Fibroblast of skin of right quadriceps (primary cell): ENCODE measurements at regions not wholly inside any gene's neighbourhood (a gene's known extent, or its start where the extent isn't known, plus 50 kb on each side); places are given as distances from the start of the nearest gene placed in this dataset.

Experiments
- DNase-seq: peaks from one replicate; pipeline ENCODE4 v3.0.0-alpha.2; 2013

DNA sequence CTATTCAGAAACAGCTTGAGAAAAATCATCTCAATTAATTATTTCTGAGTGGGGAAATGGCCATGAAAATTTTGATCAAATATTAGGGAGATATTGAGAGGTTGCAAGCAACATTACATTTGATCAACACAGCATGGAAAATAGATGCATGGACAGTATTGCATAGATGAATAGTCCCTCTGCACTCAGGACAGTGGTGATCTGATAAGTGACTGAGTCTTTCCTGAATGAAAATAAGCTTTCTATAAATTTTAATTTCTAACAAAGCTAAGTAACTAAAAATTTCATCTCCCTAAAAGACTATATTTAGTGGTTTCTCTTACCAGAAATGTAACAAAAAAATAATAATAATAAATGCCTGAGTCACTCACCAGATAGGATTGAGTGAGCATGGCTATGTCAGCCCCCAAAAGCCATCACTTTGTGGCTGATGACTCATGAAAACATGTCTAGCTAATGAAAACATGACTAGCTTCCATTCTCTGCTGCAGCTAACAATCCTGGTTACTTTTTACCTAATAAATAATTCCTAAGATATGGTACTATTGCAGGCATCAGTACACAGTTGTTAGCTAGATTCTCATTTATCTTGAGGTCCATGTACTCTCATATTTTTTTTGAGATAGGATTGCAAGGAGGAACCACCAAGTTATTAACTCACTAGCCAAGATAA, 1294.8 kb upstream of the ACO1 start:
- peak; percentile 58 for DNase-seq

GRCh38 chr9:31100311-31100710, 1284.1 kb upstream of the ACO1 start:
- no peak for DNase-seq

GRCh38 chr9:31103836-31104235, 1280.6 kb upstream of the ACO1 start:
- DNase-seq, result peak; percentile 37

DNA sequence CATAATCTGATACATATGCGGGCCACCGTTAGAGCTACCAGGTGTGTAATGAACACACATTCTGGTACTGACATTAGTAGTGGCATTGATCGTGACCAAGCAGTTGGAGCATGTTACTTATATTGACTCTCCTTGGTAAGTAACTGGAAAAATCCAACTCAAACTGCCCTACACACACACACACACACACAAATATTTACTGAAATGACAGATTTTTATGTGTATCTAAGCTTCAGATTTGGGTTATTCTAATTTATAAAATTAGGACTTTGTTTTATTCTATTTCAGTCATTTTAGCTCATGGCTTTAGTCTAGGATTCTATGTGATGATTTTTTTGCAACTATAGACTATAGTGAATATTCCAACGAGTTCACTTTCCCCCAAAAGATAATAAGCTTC, 1280.2 kb upstream of the ACO1 start:
- no peak for DNase-seq

- DNase-seq, result no peak
Observed at GRCh38 chr9:31112491-31112890, 1272.0 kb upstream of the ACO1 start.

- no peak for DNase-seq
Observed at GRCh38 chr9:31114346-31114745, 1270.1 kb upstream of the ACO1 start.

DNA sequence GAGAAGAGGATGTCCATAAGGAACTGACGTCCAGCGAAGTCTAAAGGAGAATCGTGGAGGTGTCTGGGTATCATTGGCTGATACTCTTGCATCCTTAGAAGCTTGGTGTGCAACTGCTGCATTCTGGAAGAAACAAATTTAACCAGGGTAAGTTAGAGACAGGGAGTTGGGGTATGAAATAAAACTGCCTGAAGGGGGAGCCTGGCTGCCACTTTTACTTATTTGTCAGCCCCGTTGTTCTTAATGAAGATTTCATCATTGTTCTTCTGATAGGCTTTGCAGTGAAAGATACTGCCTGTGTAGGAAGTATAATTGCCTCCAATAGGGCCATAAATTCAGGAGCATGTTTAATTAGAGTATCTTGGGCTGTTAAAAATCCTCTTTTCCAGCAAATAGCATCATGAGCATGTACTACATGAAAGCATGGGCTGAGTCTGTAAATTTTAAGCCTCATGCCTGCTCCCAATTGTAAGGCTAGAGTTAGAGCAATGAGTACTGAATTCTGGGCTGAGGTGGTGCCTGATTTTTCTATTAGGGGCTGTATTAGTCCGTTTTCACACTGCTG, 1264.5 kb upstream of the ACO1 start:
- DNase-seq, result peak; percentile 21

- no peak for DNase-seq
Observed at GRCh38 chr9:31124389-31124788, 1260.1 kb upstream of the ACO1 start.

GRCh38 chr9:31135567-31135966, 1248.9 kb upstream of the ACO1 start:
- DNase-seq, result no peak

GRCh38 chr9:31136524-31136923, 1247.9 kb upstream of the ACO1 start:
- no peak for DNase-seq

GRCh38 chr9:31137176-31138160, 1247.0 kb upstream of the ACO1 start:
- DNase-seq, result peak; percentile 85

GRCh38 chr9:31140316-31140715, 1244.1 kb upstream of the ACO1 start:
- peak; percentile 35 for DNase-seq

DNA sequence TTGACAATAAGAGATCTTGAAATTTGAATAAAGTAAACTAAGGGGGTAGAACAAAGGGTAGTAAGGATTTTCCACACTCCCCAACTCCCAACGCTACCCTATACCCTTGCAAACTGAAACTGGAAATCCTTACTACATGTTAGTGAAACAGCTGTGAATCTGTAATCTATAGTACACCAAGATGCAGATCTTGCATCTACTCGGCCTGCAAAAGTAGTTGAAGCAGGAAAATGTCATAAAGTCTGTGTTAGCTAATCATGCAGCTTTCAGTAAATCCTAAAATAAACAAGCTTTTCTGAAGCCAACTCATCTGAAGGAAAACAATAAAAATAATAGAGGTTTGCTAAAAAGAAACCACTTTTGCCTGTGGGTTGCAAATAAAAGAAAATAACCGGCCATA, 1242.0 kb upstream of the ACO1 start:
- DNase-seq, result no peak

- no peak for DNase-seq
Observed at GRCh38 chr9:31144614-31145013, 1239.8 kb upstream of the ACO1 start.

- no peak for DNase-seq
Observed at GRCh38 chr9:31146485-31147166, 1237.8 kb upstream of the ACO1 start.

DNA sequence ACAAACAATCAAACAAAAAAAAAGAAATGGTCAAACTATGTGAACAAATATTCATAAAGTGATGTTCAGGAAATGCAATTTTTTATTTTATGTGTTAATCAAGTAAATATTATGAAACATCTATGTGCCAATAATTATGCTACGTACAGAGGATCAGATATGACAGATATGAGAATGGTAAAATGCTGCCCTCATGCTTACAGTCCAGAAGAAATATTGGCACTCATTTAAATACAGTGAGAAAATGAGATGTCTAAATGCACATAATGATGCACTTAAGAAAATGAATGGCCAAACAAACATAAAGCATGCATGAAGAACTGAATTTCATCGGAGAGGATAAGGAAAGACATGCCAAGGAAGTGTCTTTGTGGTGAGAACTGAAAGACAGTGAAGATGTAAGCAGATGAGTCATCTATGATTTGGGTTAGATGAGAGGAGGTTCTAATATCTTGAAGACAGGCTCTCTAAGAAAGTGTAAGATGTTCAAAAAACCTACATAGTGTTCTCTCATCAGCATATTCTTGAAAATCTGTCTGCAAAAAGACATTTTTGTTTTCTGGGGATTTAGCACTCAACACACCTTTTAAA, 1231.1 kb upstream of the ACO1 start:
- no peak for DNase-seq

DNA sequence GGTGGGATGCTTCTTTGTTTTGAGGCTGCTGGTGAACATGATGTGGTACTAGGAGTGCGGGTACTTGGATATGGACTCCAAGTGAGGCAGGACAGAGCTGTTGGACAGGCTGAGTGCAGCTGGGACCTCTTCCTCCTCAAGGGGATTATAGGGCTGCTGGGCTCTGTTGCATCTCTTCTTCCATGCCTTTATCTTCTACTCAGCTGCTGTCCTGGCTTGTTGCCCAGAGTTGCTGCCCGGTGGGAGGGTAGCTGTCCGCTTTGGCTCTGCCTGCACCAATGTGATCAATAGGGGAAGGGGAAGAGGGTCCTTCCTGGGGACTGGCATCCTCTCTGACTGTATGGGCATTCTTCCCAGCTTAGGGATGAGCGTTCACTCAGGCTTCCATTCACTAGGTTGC, 1217.9 kb upstream of the ACO1 start:
- DNase-seq, result no peak

- no peak for DNase-seq
Observed at GRCh38 chr9:31168161-31168560, 1216.3 kb upstream of the ACO1 start.

- DNase-seq, result no peak
Observed at GRCh38 chr9:31174681-31175080, 1209.8 kb upstream of the ACO1 start.

- DNase-seq, result no peak
Observed at GRCh38 chr9:31183866-31184265, 1200.6 kb upstream of the ACO1 start.

DNA sequence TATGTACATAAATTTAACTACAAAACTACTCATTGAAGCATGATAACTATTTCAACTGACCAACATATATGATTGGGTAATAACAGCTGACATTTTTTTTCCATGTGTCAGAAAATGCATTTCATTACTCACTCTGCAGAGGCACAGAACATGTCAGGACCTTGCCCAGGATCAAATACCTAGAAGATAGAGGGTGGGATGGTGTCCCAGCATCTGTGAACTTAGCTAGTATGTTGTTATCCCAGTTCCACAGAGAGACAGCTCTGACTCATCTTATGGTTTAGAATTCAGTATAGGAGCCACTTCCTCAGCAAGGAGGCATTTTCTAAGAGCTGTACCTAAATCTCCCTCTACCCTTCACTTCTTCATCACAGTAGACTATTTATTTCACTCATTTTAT, 1198.6 kb upstream of the ACO1 start:
- peak; percentile 74 for DNase-seq

GRCh38 chr9:31188496-31188895, 1195.9 kb upstream of the ACO1 start:
- DNase-seq, result peak; percentile 5
